RPMI8226 (cell line): ENCODE measurements at regions not wholly inside any gene's neighbourhood (a gene's known extent, or its start where the extent isn't known, plus 50 kb on each side); places are given as distances from the start of the nearest gene placed in this dataset.
"Not testable (repeated sequence)": the region's sequence is repeated elsewhere in the genome, so short reads cannot be mapped to it uniquely, and the experiment has no call there.

Experiments used
- DNase-seq: peaks from one replicate; pipeline ENCODE4 v3.0.0-alpha.2; 2015

DNA sequence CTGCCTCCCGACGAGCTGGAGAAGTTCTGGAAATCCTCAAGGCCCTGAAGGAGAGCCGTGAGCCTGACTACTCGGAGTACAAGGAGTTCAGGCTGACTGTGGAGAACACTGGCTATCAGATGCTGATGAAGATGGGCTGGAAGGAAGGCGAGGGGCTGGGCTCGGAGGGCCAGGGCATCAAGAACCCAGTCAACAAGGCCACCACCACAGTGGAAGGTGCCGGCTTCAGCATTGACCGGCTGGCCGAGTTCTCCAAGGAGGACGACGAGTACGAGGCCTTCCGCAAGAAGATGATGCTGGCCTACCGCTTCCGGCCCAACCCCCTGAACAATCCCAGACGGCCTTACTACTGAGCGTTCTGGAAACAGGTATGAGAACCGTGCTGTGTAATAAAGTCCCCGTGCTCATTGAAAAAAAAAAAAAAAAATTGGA lies 366.1 kb upstream of the ATXN7L3B start:
- DNase-seq: peak; percentile 10

DNA sequence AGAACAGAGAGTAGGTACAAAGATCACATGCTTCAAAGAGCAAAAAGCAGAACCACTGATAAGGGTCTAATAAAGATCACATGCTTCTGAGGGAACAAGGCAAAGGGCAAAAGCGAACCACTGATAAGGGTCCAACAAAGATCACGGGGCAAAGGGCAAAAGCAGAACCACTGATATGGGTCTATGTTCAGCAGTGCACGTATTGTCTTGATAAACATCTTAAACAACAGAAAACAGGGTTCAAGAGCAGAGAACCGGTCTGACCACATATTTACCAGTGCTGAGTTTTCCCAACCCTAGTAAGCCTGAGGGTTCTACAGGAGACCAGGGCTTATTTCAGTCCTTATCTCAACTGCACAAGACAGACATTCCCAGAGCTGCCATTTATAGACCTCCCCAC lies 362.7 kb upstream of the ATXN7L3B start:
- DNase-seq: not testable (repeated sequence)

DNA sequence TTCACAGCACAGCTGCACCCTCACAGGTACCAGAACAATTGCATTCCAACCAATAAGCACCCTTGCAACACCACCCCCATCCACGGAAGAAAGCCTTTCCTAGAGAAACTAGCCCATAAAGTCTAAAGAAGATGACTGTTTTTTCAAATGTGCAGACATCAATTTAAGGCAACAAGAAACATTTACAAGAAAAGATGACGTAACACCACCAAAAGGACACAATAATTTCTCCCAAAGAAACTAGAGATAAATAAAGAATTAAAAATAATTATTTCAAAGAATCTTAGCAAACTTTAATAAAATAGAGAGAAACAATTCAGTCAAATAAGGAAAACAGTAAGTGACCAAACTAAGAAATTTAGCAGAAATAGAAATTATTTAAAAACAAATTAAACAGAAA lies 352.3 kb upstream of the ATXN7L3B start:
- no peak for DNase-seq

DNA sequence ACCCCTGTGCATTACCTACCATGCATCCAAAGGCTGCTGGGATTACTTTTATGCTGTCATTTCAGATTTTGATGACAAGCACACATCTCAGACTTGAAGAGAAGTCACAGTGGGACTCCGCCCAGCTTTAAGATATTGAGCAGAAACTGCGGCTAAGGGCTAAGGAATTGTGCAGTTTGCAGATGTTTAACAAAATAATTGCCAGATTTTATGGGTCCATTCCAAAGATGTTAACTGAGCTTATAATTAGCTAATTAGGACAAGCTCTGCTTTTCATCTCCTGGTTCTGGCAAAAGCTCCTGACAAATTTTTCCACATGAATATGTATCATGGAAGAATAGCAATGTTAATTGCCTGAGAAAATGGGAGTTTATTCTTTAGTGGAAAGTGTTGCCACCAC lies 344.4 kb upstream of the ATXN7L3B start:
- DNase-seq: no peak

DNA sequence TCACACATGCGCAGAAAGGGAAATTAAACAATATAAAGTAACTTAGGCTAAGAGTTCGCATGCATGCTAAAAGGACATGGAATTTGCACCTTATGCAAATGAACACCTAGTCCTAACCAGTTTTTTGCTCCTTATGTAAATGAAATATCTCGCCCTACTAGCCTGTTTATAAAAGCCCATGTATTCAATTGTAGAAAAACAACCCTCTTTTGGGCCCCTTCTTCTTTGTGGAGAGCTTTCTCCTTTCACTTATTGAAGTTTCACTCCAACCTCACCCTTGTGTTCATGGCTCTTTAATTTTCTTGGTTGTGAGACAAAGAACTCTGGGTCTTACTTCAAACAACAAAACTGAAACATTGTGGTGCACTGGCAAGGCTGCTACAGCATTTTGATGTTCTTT lies 333.4 kb upstream of the ATXN7L3B start:
- no peak for DNase-seq

DNA sequence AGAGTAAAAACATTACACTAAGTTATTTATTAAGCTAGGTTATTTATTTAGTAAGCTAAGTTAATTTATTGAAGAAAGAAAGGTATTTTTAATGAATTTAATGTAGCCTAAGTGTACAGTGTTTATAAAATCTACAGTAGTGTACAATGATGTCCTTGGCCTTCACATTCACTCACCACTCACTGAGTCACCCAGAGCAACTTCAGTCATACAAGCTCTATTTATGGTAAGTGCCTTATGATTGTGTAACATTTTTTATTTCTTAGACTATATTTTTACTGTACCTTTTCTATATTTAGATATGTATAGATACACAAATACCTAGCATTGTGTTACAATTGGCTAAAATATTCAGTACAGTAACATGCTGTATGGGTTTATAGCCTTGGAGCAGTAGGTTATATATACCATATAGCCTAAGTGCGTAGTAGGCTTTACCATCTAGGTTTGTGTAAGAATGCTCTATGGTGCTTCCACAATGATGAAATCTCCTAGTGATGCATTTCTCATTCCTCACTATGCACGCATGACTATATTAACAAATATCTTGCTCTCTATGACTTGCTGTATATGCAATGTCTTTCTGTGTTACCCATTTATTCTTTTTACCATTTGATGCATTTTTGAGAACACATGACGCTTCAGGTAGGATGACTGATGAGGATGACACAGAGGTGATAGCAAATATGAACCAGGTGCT lies 309.6 kb upstream of the ATXN7L3B start:
- no peak for DNase-seq

DNA sequence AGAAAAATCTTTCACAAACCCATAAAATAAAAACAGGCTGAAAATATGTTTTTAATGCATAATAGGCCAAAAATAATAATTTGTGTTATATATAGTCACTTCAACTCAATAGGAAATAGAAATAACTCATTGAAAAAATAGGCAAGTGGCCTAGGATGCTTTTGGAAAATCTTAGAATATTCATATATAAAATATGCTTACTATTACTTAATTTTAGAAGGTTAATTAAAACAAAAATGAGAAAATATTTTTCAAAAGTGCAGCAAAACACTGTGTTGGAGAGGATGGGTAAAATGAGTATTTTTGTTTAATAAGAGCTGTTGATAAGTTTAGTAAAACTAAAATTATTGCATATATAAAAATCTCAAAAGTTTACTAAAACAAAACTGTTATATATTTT lies 308.0 kb upstream of the ATXN7L3B start:
- DNase-seq: no peak

DNA sequence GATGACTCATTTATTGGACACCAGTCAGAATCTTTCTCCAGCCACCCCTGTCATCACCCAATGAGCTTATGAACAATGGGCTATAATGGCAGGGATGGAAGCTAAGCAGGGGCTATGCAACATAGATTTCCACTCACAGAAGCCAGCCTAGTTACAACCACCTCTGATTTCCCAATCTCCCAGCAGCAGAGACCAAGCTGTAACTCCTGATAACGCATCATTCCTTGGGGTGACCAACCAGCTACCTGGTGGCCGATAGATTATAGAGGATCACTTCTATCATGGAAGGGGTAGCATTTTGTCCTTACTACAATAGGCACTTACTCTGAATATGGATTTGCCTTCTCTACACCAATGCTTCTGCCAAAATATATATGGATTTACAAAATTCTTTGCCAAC lies 302.3 kb upstream of the ATXN7L3B start:
- DNase-seq: no peak

DNA sequence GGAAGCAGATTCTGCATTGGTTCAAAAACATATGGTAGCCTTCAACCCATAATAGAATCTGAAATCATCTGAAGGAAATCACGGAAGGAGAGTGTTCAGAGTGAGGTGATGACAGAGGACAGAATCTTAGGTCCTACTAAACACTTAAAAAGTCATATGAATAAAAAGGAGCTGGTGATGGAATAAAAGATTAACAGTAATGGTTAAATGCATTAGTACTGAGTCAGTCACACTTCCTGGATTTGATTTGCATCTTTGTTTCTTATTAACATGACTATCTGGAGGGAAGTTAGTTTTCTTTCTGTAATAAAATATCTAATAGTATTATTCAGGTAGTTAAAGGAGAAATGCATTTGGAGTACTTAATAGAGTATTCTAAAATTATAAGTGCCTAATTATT lies 296.3 kb upstream of the ATXN7L3B start:
- DNase-seq: no peak

DNA sequence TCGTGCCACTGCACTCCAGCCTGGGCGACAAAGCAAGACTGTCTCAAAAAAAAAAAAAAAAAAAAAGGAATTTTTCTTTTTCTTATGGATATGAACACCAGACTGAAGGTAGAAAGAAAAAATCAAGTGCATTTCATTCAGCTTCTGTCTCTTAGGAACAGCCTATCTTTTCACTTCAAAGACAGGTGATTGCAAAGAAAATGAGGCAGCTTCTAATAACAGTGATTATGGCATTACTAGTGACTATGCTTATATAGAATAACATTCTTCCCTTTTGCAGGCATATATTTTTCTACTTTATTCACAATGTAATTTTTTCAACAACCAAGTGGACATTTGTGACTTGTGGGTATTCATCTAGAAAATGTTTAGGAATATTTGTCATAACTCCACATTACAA lies 295.5 kb upstream of the ATXN7L3B start:
- DNase-seq: no peak

DNA sequence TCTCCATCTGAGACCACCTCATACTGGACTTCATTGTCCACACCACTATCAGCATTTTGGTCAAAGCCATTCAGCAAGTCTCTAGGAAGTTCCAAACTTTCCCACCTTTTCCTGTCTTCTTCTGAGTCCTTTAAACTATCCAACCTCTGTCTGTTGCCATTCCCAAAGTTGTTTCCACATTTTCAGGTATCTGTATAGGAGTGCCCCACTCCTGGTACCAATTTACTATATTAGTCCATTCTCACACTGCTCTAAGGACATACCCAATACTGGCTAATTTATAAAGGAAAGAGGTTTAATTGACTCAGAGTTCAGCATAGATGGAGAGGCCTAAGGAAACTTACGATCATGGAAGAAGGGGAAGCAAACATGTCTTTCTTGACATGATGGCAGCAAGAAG lies 292.2 kb upstream of the ATXN7L3B start:
- no peak for DNase-seq

DNA sequence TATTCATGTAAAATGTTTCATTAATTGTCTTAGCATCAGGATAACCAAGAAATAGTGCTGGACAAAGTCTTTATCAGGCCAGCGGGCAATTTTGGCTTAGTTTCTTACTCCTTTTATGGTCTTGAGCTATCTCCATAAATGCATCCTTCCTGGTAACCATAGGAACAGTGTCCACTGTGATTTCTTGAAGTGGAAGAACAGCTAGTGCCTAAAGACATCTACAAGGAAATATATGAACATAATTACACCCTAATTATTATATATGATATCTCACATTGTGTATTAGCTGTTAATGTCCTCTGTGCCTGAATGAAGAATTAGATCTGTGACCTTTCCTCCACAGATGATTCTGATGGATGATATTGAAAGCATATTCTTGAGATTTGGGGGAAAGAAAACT lies 286.7 kb upstream of the ATXN7L3B start:
- no peak for DNase-seq

DNA sequence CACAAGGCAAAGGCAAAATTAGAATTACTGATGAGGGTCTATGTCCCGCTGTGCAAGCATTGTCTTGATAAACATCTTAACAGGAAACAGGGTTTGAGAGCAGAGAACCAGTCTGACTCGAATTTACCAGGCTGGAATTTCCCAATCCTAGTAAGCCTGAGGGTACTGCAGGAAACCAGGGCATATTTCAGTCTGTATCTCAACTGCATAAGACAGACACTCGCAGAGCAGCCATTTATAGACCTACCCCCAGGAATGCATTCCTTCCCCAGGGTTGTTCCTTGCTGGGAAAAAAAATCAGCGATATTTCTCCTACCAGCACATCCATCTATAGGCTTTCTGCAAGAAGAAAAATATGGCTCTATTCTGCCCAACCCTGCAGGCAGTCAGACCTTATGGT lies 283.8 kb upstream of the ATXN7L3B start:
- not testable (repeated sequence) for DNase-seq

DNA sequence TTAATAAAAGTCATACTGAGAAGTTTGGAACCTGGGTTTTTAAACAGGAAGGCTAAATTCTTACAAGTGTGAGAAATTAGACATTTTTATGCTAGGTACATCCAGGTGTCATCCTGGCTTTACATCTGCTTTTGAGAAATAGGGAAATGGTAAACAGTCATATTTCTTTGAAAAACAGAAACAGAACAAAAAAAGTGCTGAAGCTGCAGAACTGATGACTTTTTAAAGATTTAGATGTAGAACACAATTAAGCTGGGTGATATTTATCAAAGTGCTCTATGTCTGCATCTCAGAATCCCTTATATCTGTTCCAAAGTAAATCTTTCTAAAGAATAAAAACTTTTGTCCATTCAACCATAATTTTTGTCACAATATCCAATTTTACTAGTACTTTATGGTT lies 282.9 kb upstream of the ATXN7L3B start:
- no peak for DNase-seq

DNA sequence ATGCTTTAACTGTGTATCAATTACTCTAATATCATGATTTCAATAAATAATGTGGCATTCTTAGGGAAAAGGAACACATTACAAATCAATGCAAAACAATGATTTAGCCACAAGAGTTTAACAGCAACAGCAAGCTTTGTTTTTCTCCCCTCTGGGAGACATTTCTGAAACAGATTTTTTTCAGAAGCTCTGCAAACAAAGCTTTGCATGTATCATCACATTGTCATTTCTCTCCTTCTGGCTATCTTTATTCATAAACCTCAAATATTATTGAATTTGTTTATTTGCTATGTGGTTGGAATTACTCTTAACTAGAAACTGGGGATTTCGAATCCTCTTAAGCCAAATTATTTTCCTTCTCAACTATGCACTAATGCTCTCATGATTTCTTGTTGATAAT lies 278.4 kb upstream of the ATXN7L3B start:
- no peak for DNase-seq

DNA sequence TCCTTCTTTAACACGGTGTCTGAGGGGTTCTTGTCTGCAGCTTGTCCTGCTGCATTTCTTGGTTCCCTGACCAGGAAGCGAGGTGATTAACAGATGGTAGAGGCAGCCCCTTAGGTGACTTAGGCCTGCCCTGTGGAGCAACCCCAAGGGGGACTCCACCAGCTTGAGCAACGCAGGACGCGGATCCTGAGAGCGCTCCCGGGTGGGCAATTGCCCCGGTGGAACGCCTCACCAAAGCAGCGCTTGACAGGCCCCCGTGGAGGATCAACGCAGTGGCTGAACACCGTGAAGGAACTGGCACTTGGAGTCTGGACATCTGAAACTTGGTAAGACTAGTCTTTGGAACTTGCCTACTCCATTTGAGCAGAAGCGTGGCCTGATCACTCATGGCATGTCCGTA lies 272.9 kb upstream of the ATXN7L3B start:
- no peak for DNase-seq

DNA sequence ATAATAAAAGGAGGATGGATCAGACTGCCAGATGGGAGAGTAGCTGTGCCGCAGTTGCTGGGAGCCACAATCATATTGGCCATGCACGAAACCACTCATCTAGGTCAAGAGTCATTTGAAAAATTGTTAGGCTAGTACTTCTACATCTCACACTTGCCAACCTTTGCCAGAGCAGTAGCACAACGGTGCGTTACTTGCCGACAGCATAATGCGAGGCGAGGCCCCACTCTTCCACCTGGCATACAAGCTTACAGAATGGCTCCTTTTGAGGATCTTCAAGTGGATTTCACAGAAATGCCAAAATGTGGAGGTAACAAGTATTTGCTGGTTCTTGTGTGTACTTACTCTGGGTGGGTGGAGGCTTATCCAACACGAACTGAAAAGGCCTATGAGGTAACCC lies 268.3 kb upstream of the ATXN7L3B start:
- not testable (repeated sequence) for DNase-seq

DNA sequence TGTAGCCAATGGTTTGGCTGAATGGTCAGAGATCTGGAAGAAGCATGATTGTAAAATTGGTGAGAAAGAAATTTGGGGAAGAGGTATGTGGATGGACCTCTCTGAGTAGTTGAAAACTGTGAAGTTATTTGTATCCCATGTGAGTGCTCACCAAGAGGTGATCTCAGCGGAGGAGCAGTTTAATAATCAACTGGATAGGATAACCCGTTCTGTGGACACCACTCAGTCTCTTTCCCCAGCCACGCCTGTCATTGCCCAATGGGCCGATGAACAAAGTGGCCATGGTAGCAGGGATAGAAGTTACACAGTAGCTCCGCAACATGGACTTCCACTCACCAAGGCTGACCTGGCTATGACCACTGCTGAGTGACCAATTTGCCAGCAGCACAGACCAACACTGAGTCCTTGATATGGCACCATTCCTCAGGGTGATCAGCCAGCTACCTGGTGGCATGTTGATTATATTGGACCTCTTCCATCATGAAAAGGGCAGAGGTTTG lies 257.4 kb upstream of the ATXN7L3B start:
- DNase-seq: no peak

DNA sequence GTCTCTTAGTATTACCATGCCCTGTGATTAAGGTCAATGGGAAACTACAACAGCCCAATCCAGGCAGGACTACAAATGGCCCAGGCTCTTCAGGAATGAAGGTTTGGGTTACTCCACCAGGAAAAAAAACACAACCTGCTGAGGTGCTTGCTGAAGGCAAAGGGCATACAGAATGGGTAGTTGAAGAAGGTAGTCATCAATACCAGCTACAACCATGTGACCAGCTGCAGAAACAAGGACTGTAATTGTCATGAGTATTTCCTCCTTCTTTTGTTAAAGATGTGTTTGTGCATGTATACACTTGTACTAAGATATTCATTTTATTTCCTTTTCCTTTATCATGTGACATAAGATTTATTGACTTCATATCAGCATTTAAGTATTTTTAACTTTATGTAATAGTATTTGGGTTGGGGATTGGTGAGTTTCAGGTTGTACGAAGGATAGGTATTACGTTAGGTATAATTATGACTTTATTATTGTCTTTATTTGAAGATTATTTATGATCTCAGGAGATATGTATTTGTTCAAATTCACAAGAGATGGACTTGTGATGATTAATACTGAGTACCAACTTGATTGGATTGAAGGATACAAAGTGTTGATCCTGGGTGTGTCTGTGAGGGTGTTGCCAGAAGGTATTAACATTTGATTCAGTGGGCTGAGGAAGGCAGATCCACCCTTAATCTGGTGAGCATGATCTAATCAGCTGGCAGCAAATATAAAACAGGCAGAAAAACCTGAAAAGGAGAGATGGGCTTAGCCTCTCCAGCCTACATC lies 256.0 kb upstream of the ATXN7L3B start:
- DNase-seq: not testable (repeated sequence)

DNA sequence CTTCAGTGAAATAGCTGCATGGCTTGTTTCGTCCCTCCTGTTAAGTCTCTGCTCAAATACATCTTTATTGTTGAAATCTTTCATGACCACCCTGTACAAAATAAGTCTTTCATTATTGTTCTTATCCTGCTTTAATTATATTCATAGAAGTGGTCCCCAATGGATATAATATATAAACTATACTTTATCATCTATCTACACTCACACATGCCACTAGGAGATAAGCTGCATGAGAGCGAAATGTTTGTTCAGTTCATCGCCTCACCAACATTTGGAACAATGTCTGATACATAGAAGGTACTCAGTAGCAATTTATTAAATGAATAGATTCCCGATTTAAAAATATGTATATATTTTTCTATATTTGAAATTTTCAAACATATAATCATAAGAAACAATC lies 254.0 kb upstream of the ATXN7L3B start:
- no peak for DNase-seq

DNA sequence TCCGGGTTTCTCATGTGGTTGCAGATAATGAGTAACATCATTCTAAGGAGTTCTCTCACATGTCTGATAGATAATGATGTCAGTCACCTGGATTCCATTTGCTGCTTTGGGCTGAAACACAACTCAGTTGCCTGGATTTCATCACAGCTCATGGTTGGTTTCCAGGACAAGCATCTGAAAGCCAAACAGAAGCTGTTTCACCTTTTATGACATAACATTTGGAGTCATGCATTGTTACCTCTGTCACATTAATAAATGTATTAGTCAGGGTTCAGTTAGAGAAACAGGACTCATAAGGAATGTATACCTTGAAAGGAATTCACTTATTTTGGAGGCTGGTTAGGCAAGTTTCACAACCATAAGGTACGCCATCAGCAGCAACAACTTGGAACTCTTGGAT lies 251.9 kb upstream of the ATXN7L3B start:
- DNase-seq: no peak

DNA sequence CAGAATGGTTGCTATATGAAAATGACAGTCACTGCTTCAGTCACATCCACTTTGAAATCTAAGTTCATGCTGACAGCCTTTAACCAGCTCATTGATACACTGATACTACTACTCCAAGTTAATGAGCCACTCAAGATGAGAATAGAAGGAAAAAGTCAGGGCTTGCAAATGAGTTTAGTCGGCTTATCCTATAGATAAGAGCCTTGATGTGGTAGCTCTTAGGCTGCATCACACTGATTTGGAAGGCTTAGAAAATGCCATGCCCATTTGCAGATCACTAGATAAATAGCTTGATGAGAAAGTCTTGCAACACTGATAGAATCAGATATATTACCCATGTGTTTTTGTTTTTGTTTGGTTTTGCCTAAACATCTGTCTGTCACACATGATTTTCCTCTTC lies 251.4 kb upstream of the ATXN7L3B start:
- DNase-seq: no peak

DNA sequence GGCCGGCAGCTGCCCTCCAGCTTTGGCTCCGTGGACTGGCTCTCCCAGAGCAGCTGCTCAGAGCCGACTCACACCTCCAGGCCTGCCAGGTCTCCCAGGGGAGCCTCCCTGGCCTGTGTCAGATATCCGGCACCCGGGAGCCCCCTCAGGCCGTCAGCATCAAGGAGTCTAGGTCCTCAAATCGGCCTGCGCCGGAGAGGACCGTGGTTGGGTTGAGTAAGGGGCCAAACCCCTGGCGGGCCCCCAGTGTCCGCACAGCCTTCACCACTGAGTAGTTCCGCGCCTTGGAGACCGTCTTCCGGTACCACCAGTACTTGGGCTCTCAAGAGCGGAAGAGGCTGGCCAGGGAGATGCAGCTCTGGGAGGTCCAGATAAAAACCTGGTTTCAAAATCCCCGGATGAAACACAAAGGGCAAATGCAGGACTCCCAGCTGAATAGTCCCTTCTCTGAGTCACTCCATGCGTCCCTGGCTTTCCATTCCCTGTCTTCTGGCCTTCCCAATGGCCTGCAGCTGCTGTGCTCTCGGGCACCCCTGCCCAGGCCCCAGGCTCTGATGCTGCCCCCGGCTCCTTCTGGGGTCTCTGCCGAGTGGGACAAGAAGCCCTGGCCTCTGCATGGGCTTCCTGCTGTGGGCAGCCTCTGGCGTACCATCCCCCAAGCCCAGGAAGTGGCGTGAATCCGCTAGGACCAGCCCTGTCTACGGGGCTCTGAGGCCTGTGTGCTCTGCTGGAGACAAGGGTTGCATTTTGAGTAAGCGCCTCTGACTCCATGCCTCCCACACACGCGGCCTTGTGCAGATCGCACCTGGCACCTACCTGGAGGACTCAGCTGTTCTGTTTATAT lies 245.1 kb upstream of the ATXN7L3B start:
- peak; percentile 65 for DNase-seq
